ENCODE measurements at regions not wholly inside any gene's neighbourhood (a gene's known extent, or its start where the extent isn't known, plus 50 kb on each side); places are given as distances from the start of the nearest gene placed in this dataset.

DNA sequence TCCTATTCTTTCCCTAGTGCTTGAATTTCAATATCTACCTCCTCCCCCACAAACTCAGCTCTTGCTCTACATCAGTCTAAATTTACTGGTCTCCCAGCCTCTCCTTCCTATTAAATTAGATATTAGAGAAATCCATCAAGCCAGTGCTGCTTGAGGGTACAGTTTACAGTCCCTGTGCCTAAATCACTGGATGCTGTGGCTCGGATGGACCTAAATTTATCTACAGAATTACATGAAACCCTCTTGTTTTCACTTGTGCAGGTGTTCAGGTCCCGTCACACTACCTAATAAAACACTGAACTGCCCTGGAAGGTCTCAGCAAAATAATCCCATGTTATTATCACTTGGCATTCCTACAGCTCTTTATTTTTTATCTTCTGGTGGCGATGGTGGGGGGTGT, 134.7 kb upstream of the E2F8 start (continued):
- no peak for TF ChIP-seq CTCF (IDR thresholded peaks at IDR 0.05; ENCODE audit: control extremely low read depth in 1 of 3, insufficient read depth in 1 of 3, low read depth in 1 of 3, low read length in 3 of 3)
- TF ChIP-seq MAFK (IDR thresholded peaks at IDR 0.05; ENCODE audit: low read depth, low read length): no peak
- TF ChIP-seq USF2 (IDR thresholded peaks at IDR 0.05; ENCODE audit: low read length): no peak
- no peak for TF ChIP-seq NRF1 (IDR thresholded peaks at IDR 0.05; ENCODE audit: low read depth, low read length)
- TF ChIP-seq, protein P1, sequence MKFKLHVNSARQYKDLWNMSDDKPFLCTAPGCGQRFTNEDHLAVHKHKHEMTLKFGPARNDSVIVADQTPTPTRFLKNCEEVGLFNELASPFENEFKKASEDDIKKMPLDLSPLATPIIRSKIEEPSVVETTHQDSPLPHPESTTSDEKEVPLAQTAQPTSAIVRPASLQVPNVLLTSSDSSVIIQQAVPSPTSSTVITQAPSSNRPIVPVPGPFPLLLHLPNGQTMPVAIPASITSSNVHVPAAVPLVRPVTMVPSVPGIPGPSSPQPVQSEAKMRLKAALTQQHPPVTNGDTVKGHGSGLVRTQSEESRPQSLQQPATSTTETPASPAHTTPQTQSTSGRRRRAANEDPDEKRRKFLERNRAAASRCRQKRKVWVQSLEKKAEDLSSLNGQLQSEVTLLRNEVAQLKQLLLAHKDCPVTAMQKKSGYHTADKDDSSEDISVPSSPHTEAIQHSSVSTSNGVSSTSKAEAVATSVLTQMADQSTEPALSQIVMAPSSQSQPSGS (IDR thresholded peaks at IDR 0.05; ENCODE audit: low read length): no peak
